ENCODE measurements at regions not wholly inside any gene's neighbourhood (a gene's known extent, or its start where the extent isn't known, plus 50 kb on each side); places are given as distances from the start of the nearest gene placed in this dataset.

GRCh38 chr10:78602201-78602932 lies 466.4 kb upstream of the ZMIZ1 start:
- Histone ChIP-seq H4K20me1 (ENCODE audit: insufficient read depth) (no peaks in the 10 kb centered on the region), H3K27me3 (ENCODE audit: insufficient read depth, low read length) (peaks cover 19% of the 10 kb centered on the region; the same call in 1 of the 2 replicates), H3K4me2 (ENCODE audit: low read length) (no peak overlapping the region), H2AFZ (ENCODE audit: low read depth, low read length, poor library complexity, severe bottlenecking) (no peak overlapping the region), H3K9me2 (ENCODE audit: insufficient read depth) (no peaks in the 10 kb centered on the region), H3K79me2 (ENCODE audit: insufficient read depth, low read length) (no peaks in the 10 kb centered on the region), H3K36me3 (ENCODE audit: control insufficient read depth in 1 of 2, insufficient read depth in 2 of 2, low read length in 2 of 2) (no peaks in the 10 kb centered on the region), H3K27ac (ENCODE audit: low read depth, low read length) (no peak overlapping the region), H3K4me3 (replicated peaks in 1 of 2; ENCODE audit: low read depth in 1 of 2, low read length in 2 of 2) (no peak overlapping the region), H3K9me3 (ENCODE audit: control insufficient read depth in 1 of 2, insufficient read depth in 1 of 2, low read depth in 1 of 2, low read length in 2 of 2) (no peaks in the 10 kb centered on the region), H3K9ac (ENCODE audit: low read length) (no peak overlapping the region), H3K4me1 (ENCODE audit: control insufficient read depth in 1 of 2, insufficient read depth in 2 of 2, low read length in 2 of 2) (no peaks in the 10 kb centered on the region)
- intact Hi-C loops (cut with micrococcal nuclease), result no loop called here
- DNase-seq (ENCODE audit: low read depth, low spot score), result no peak
- ChIA-PET POLR2A (no interaction called here), RAD21 (ENCODE audit: low non-redundant PET in 1 of 2, low total read pairs in 2 of 2, uncharacterized antibody in 2 of 2, unreplicated experiment in 2 of 2) (no interaction called here), CTCF (no interaction called here)
- TF ChIP-seq EGR1 (IDR thresholded peaks at IDR 0.05; ENCODE audit: low read depth) (0 out of 2 replicates have a peak, but pooled peaks have one; percentile 16), MAX (IDR thresholded peaks at IDR 0.05) (no peak), RAD21 (IDR thresholded peaks at IDR 0.05; ENCODE audit: low read depth) (peak; percentile 15; the same call in 1 of the 2 replicates), SIN3A (IDR thresholded peaks at IDR 0.05; ENCODE audit: low read depth) (no peak), REST (IDR thresholded peaks at IDR 0.05; ENCODE audit: low read depth) (no peak), YY1 (IDR thresholded peaks at IDR 0.05; ENCODE audit: extremely low read depth, insufficient replicate concordance, low read depth, low read length) (no peak)
- no peak for ATAC-seq
- no TSS peak for BruUV-seq (replicated peaks)

Measured in HCT116 (cell line).